Ishikawa (cell line): ENCODE measurements at regions not wholly inside any gene's neighbourhood (a gene's known extent, or its start where the extent isn't known, plus 50 kb on each side); places are given as distances from the start of the nearest gene placed in this dataset.

Source experiments
- CEBPB ChIP-seq: IDR thresholded peaks from 2 replicates; pipeline ENCODE4 v1.6.1; 2012
- CREB1 ChIP-seq: IDR thresholded peaks from 2 replicates; pipeline ENCODE4 v1.6.1; 2012; ENCODE audit warnings: low read depth
- EGR1 ChIP-seq: IDR thresholded peaks from 2 replicates; pipeline ENCODE4 v1.6.1; 2012
- EP300 ChIP-seq: IDR thresholded peaks from 2 replicates; pipeline ENCODE4 v1.6.1; 2012; ENCODE audit warnings: borderline replicate concordance
- FOXM1 ChIP-seq: IDR thresholded peaks from 2 replicates; pipeline ENCODE4 v1.6.1; 2012; ENCODE audit warnings: low read depth, borderline replicate concordance
- NFIC ChIP-seq: IDR thresholded peaks from 2 replicates; pipeline ENCODE4 v1.6.1; 2012
- RAD21 ChIP-seq: IDR thresholded peaks from 2 replicates; pipeline ENCODE4 v1.6.1; 2012; ENCODE audit warnings: low read depth
- TAF1 ChIP-seq: IDR thresholded peaks from 2 replicates; pipeline ENCODE4 v1.6.1; 2012; ENCODE audit warnings: low read depth, mild to moderate bottlenecking
- TCF12 ChIP-seq: IDR thresholded peaks from 2 replicates; pipeline ENCODE4 v1.6.1; 2012; ENCODE audit warnings: low read depth
- TEAD4 ChIP-seq: IDR thresholded peaks from 2 replicates; pipeline ENCODE4 v1.6.1; 2012
- YY1 ChIP-seq: IDR thresholded peaks from 2 replicates; pipeline ENCODE4 v1.6.1; 2012; ENCODE audit warnings: low read depth
- ZBTB7A ChIP-seq: IDR thresholded peaks from 2 replicates; pipeline ENCODE4 v1.6.1; 2012; ENCODE audit warnings: low read depth
- TF ChIP-seq, protein P1 (sequence below): IDR thresholded peaks from 2 replicates; pipeline ENCODE4 v1.6.1; 2012
- TF ChIP-seq, protein P2 (sequence below): IDR thresholded peaks from 2 replicates; pipeline ENCODE4 v1.6.1; 2012
- TF ChIP-seq, protein P3 (sequence below): IDR thresholded peaks from 2 replicates; pipeline ENCODE4 v1.6.1; 2012; ENCODE audit warnings: low read depth, mild to moderate bottlenecking

DNA sequence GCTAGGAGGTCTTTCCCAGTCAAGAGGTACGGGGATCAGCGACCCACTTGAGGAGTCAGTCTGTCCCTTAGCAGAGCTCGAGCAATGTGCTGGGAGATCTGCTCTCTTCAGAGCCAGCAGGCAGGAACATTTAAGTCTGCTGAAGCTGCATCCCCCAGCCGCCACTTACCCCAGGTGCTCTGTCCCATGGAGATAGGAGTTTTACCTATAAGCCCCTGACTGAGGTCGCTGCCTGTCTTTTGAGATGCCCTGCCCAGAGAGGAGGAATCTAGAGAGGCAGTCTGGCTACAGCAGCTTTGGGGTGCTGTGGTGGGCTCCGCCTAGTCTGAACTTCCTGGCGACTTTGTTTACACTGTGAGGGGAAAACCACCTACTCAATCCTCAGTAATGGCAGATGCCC, 874.9 kb upstream of the FLRT2 start:
- TF ChIP-seq TCF12 (no peak), TAF1 (no peak), RAD21 (no peak), CEBPB (no peak), CREB1 (no peak), EGR1 (no peak), EP300 (no peak), TEAD4 (no peak), ZBTB7A (no peak), FOXM1 (no peak), NFIC (no peak), YY1 (no peak)
- TF ChIP-seq, protein P1, sequence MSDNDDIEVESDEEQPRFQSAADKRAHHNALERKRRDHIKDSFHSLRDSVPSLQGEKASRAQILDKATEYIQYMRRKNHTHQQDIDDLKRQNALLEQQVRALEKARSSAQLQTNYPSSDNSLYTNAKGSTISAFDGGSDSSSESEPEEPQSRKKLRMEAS: no peak
- TF ChIP-seq, protein P2, sequence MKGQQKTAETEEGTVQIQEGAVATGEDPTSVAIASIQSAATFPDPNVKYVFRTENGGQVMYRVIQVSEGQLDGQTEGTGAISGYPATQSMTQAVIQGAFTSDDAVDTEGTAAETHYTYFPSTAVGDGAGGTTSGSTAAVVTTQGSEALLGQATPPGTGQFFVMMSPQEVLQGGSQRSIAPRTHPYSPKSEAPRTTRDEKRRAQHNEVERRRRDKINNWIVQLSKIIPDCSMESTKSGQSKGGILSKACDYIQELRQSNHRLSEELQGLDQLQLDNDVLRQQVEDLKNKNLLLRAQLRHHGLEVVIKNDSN: no peak
- TF ChIP-seq, protein P3, sequence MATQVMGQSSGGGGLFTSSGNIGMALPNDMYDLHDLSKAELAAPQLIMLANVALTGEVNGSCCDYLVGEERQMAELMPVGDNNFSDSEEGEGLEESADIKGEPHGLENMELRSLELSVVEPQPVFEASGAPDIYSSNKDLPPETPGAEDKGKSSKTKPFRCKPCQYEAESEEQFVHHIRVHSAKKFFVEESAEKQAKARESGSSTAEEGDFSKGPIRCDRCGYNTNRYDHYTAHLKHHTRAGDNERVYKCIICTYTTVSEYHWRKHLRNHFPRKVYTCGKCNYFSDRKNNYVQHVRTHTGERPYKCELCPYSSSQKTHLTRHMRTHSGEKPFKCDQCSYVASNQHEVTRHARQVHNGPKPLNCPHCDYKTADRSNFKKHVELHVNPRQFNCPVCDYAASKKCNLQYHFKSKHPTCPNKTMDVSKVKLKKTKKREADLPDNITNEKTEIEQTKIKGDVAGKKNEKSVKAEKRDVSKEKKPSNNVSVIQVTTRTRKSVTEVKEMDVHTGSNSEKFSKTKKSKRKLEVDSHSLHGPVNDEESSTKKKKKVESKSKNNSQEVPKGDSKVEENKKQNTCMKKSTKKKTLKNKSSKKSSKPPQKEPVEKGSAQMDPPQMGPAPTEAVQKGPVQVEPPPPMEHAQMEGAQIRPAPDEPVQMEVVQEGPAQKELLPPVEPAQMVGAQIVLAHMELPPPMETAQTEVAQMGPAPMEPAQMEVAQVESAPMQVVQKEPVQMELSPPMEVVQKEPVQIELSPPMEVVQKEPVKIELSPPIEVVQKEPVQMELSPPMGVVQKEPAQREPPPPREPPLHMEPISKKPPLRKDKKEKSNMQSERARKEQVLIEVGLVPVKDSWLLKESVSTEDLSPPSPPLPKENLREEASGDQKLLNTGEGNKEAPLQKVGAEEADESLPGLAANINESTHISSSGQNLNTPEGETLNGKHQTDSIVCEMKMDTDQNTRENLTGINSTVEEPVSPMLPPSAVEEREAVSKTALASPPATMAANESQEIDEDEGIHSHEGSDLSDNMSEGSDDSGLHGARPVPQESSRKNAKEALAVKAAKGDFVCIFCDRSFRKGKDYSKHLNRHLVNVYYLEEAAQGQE: no peak

DNA sequence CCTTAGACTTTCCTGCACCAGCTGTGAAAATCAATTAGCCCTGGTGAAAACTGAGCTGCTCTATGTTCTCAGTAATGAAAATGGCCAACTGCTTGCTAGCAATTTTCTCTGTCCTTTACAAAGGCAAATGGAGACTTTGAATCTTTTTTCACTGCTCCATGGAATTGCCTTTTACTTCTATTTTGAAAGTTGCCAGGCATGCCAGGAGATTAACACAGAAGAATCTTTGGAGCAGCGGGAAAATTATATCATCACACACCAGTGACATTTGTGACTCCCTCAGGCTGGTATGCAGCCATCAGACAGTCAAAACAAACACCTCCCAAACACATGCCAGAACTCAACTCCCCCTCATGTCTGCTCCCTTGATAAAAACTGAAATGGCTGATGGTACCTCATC, 872.0 kb upstream of the FLRT2 start:
- TF ChIP-seq TAF1: no peak

DNA sequence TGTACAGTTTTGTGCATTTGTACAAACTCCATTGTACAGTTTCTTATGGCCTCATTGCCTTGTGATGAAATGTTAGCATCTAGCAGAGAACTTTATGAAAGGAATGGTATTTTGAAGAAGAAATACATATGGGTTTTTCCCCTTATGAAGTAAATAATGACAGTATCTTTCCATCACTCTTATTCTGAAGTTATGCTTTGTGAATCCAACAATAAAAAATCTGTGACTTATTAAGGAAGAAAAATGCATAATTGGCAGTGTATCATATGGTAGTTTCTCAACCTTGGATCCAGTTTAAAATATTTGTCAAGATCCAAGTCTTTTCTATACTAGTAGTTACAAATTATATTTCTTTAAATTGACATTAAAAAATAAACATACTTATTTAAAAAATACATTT, 859.1 kb upstream of the FLRT2 start:
- TF ChIP-seq, protein P2: no peak
- TF ChIP-seq RAD21 (no peak), FOXM1 (no peak), CEBPB (no peak), TCF12 (no peak), EP300 (no peak), YY1 (no peak), EGR1 (no peak), NFIC (no peak), CREB1 (no peak), TAF1 (no peak)
- TF ChIP-seq, protein P3: no peak
- TF ChIP-seq, protein P1: no peak

DNA sequence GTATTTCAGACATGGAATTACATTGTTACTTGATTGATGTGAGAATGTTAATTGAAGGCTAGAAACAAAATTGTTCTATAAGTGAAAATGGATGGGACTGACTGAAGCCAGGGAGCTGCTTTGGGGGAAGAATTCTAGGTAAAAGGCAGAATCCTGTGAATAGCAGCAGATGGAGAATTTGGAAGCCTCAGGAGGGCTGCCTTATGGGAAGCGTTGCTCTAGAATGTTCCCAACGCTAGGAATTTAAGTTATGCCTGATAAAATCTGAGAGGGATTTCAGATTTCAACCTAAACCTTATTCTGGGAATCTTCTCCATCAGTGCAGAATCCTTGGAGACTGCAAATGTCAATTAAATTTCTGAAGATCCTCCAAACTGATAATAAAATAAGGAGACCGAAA, 858.2 kb upstream of the FLRT2 start:
- TF ChIP-seq, protein P3: no peak
- TF ChIP-seq EP300 (no peak), RAD21 (no peak), TCF12 (no peak), TEAD4 (no peak), YY1 (no peak), NFIC (no peak), ZBTB7A (no peak), EGR1 (no peak), CREB1 (no peak), CEBPB (no peak)
- TF ChIP-seq, protein P1: no peak

DNA sequence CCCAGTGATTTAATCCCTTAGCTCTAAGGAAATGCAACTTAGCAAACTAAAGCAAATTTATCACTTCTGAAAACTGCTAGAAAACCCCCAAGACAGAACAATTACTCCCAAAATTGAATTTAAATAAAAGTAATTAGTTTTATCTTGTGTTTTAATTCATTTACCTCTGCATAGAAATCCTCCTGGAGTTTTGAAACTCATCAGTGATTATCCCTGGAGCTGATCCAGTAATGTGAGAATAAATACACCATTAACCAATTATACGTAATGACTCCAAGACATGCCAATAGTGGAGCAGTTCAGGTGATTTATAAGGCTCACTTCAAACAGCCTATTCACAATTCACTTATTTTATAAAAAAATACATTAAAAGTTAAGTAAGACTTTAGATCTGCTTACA, 855.3 kb upstream of the FLRT2 start:
- no peak for TF ChIP-seq TCF12
- TF ChIP-seq CREB1: no peak
- no peak for TF ChIP-seq TAF1
- TF ChIP-seq, protein P2: no peak
- no peak for TF ChIP-seq RAD21
- TF ChIP-seq, protein P1: no peak
- TF ChIP-seq NFIC: no peak
- TF ChIP-seq EGR1: no peak
- TF ChIP-seq TEAD4: no peak
- TF ChIP-seq, protein P3: no peak
- no peak for TF ChIP-seq EP300
- no peak for TF ChIP-seq FOXM1
- TF ChIP-seq YY1: no peak
- no peak for TF ChIP-seq CEBPB
- no peak for TF ChIP-seq ZBTB7A
